BE2C (cell line): ENCODE measurements at regions not wholly inside any gene's neighbourhood (a gene's known extent, or its start where the extent isn't known, plus 50 kb on each side); places are given as distances from the start of the nearest gene placed in this dataset.

Source experiments
- DNase-seq: peaks from one replicate; pipeline ENCODE4 v3.0.0-alpha.2; 2020
- H3K27me3 ChIP-seq: fragments of 250-450 bp; sonication (Bioruptor Pico); 2 replicates; pipeline ENCODE4 v1.5.1; 2020; ENCODE audit warnings: mild to moderate bottlenecking
- H3K36me3 ChIP-seq: fragments of 250-450 bp; sonication (Bioruptor Pico); 2 replicates; pipeline ENCODE4 v1.5.1; 2020; ENCODE audit warnings: mild to moderate bottlenecking
- H3K4me1 ChIP-seq: fragments of 250-450 bp; sonication (Bioruptor Pico); 2 replicates; pipeline ENCODE4 v1.5.1; 2020
- H3K4me3 ChIP-seq: 2 replicates; pipeline ENCODE4 v1.5.1; 2011; ENCODE audit warnings: low read depth, low read length
- H3K9me3 ChIP-seq: fragments of 250-450 bp; sonication (Bioruptor Pico); 2 replicates; pipeline ENCODE4 v1.5.1; 2020
- CTCF ChIP-seq: IDR thresholded peaks from 2 replicates; pipeline ENCODE4 v1.5.1; 2012; ENCODE audit warnings: mild to moderate bottlenecking, low read depth, low read length

GRCh38 chr5:136510481-136510880, 145.1 kb upstream of the TRPC7 start:
- Histone ChIP-seq H3K4me1 (no peaks in the 10 kb centered on the region), H3K9me3 (no peaks in the 10 kb centered on the region), H3K27me3 (no peaks in the 10 kb centered on the region), H3K4me3 (no peak overlapping the region), H3K36me3 (no peaks in the 10 kb centered on the region)
- TF ChIP-seq CTCF = no peak
- DNase-seq = no peak

- H3K4me1 ChIP-seq = no peaks in the 10 kb centered on the region
- no peaks in the 10 kb centered on the region for H3K36me3 ChIP-seq
- H3K4me3 ChIP-seq = no peak overlapping the region
- no peaks in the 10 kb centered on the region for H3K27me3 ChIP-seq
- no peak for DNase-seq
- TF ChIP-seq CTCF = no peak
- H3K9me3 ChIP-seq = no peaks in the 10 kb centered on the region
Observed at GRCh38 chr5:136506131-136506530, 140.8 kb upstream of the TRPC7 start.

GRCh38 chr5:136501133-136501532, 135.8 kb upstream of the TRPC7 start:
- H3K4me1 ChIP-seq = no peaks in the 10 kb centered on the region
- no peak for DNase-seq
- H3K4me3 ChIP-seq = no peak overlapping the region
- H3K9me3 ChIP-seq = no peaks in the 10 kb centered on the region
- no peaks in the 10 kb centered on the region for H3K27me3 ChIP-seq
- TF ChIP-seq CTCF = no peak
- no peaks in the 10 kb centered on the region for H3K36me3 ChIP-seq

- no peak for DNase-seq
- Histone ChIP-seq H3K27me3 (no peaks in the 10 kb centered on the region), H3K4me3 (no peak overlapping the region), H3K9me3 (no peaks in the 10 kb centered on the region), H3K36me3 (no peaks in the 10 kb centered on the region), H3K4me1 (no peaks in the 10 kb centered on the region)
- TF ChIP-seq CTCF = no peak
Observed at GRCh38 chr5:136492587-136492986, 127.2 kb upstream of the TRPC7 start.

- H3K27me3 ChIP-seq = no peaks in the 10 kb centered on the region
- H3K9me3 ChIP-seq = no peaks in the 10 kb centered on the region
- no peaks in the 10 kb centered on the region for H3K36me3 ChIP-seq
- no peak for TF ChIP-seq CTCF
- H3K4me1 ChIP-seq = no peaks in the 10 kb centered on the region
- no peak overlapping the region for H3K4me3 ChIP-seq
- DNase-seq = no peak
Observed at GRCh38 chr5:136491806-136492205, 126.5 kb upstream of the TRPC7 start.

GRCh38 chr5:136484808-136485325, 119.5 kb upstream of the TRPC7 start:
- Histone ChIP-seq H3K27me3 (no peaks in the 10 kb centered on the region), H3K9me3 (no peaks in the 10 kb centered on the region), H3K4me1 (no peaks in the 10 kb centered on the region), H3K36me3 (no peaks in the 10 kb centered on the region), H3K4me3 (no peak overlapping the region)
- no peak for TF ChIP-seq CTCF
- no peak for DNase-seq
